Calu3 (cell line): ENCODE measurements at regions not wholly inside any gene's neighbourhood (a gene's known extent, or its start where the extent isn't known, plus 50 kb on each side); places are given as distances from the start of the nearest gene placed in this dataset.

Experiments used
- BruUV-seq: library from RNA; stranded (reverse); fragments of 400-500 nt; replicated peaks from 2 replicates; lab custom pipeline; 2021; lab: Mats Ljungman, UMichigan
- CTCF ChIA-PET: fragments of 300-600 bp; sonication (Branson Sonifier 250); formaldehyde crosslinking; loops from one replicate; lab custom pipeline; 2022; ENCODE audit warnings: antibody characterized with exemption; lab: Charles Lee
- DNase-seq: peaks from one replicate; pipeline ENCODE4 v3.0.0; 2022
- H3K27ac Mint-ChIP-seq: one replicate; pipeline ENCODE4 v1.8.0; 2022; ENCODE audit warnings: mixed read lengths; ENCODE audit not compliant: unreplicated experiment
- H3K27me3 Mint-ChIP-seq: one replicate; pipeline ENCODE4 v1.8.0; 2022; ENCODE audit warnings: mixed read lengths; ENCODE audit not compliant: unreplicated experiment
- H3K36me3 Mint-ChIP-seq: one replicate; pipeline ENCODE4 v1.8.0; 2022; ENCODE audit warnings: mild to moderate bottlenecking, moderate library complexity, mixed read lengths; ENCODE audit not compliant: insufficient read depth, unreplicated experiment
- H3K4me1 Mint-ChIP-seq: one replicate; pipeline ENCODE4 v1.8.0; 2022; ENCODE audit warnings: mild to moderate bottlenecking, low read depth, mixed read lengths; ENCODE audit not compliant: unreplicated experiment
- H3K4me3 Mint-ChIP-seq: one replicate; pipeline ENCODE4 v1.8.0; 2022; ENCODE audit warnings: mild to moderate bottlenecking, low read depth, moderate library complexity, mixed read lengths; ENCODE audit not compliant: unreplicated experiment
- H3K9me3 Mint-ChIP-seq: one replicate; pipeline ENCODE4 v1.8.0; 2022; ENCODE audit warnings: low read depth, mixed read lengths; ENCODE audit not compliant: unreplicated experiment
- CTCF ChIP-seq: fragments of 200-600 bp; IDR thresholded peaks from one replicate; pipeline ENCODE4 v1.8.0; 2022; ENCODE audit warnings: antibody characterized with exemption; ENCODE audit not compliant: unreplicated experiment
- intact Hi-C: fragments of 100-400 bp; cut with micrococcal nuclease; formaldehyde crosslinking; loops from one replicate; pipeline ENCODE4 v1.10.0; 2022; ENCODE audit not compliant: unreplicated experiment

GRCh38 chr12:18207266-18207665 is 54.1 kb upstream of the PIK3C2G start:
- Mint-ChIP-seq H3K27ac (no peak overlapping the region), H3K4me1 (no peaks in the 10 kb centered on the region), H3K4me3 (no peak overlapping the region), H3K36me3 (no peaks in the 10 kb centered on the region), H3K27me3 (no peaks in the 10 kb centered on the region), H3K9me3 (no peaks in the 10 kb centered on the region)
- CTCF ChIA-PET = no interaction called here
- intact Hi-C loops = no loop called here
- TF ChIP-seq CTCF = no peak
- no peak for DNase-seq
- no TSS peak for BruUV-seq

GRCh38 chr12:18206198-18206597 is 55.1 kb upstream of the PIK3C2G start:
- DNase-seq = no peak
- TF ChIP-seq CTCF = no peak
- no peaks in the 10 kb centered on the region for H3K9me3 Mint-ChIP-seq
- intact Hi-C loops = no loop called here
- no peak overlapping the region for H3K27ac Mint-ChIP-seq
- H3K4me1 Mint-ChIP-seq = no peaks in the 10 kb centered on the region
- no peak overlapping the region for H3K4me3 Mint-ChIP-seq
- H3K27me3 Mint-ChIP-seq = no peaks in the 10 kb centered on the region
- CTCF ChIA-PET = no interaction called here
- no peaks in the 10 kb centered on the region for H3K36me3 Mint-ChIP-seq
- BruUV-seq = no TSS peak

GRCh38 chr12:18204053-18204452 is 57.3 kb upstream of the PIK3C2G start:
- BruUV-seq = no TSS peak
- CTCF ChIA-PET = no interaction called here
- intact Hi-C loops = no loop called here
- Mint-ChIP-seq H3K27me3 (no peaks in the 10 kb centered on the region), H3K4me3 (no peak overlapping the region), H3K4me1 (no peaks in the 10 kb centered on the region), H3K27ac (no peak overlapping the region), H3K36me3 (no peaks in the 10 kb centered on the region), H3K9me3 (no peaks in the 10 kb centered on the region)
- TF ChIP-seq CTCF = no peak
- DNase-seq = no peak

GRCh38 chr12:18192119-18192518 is 69.2 kb upstream of the PIK3C2G start:
- BruUV-seq = no TSS peak
- no peak overlapping the region for H3K27ac Mint-ChIP-seq
- DNase-seq = no peak
- no peak overlapping the region for H3K4me3 Mint-ChIP-seq
- no peaks in the 10 kb centered on the region for H3K9me3 Mint-ChIP-seq
- H3K27me3 Mint-ChIP-seq = no peaks in the 10 kb centered on the region
- H3K4me1 Mint-ChIP-seq = no peaks in the 10 kb centered on the region
- no peak for TF ChIP-seq CTCF
- CTCF ChIA-PET = no interaction called here
- intact Hi-C loops = no loop called here
- H3K36me3 Mint-ChIP-seq = no peaks in the 10 kb centered on the region
